Stimulated activated CD4-positive, alpha-beta T cell treated with anti-CD3 and anti-CD28 coated beads, Interleukin-15, amount 100 ng/mL, for 48 hours (primary cell): ENCODE measurements at regions not wholly inside any gene's neighbourhood (a gene's known extent, or its start where the extent isn't known, plus 50 kb on each side); places are given as distances from the start of the nearest gene placed in this dataset.
"Not testable (repeated sequence)": the region's sequence is repeated elsewhere in the genome, so short reads cannot be mapped to it uniquely, and the experiment has no call there.

Experiments used
- DNase-seq, 2 donors: peaks; one replicate each; pipeline ENCODE4 v3.0.0-alpha.2; 2020; ENCODE audit warnings: low read depth in 2 of 2

- no peak for DNase-seq
Observed at GRCh38 chr12:105455261-105455660, 124.8 kb downstream of the C12orf75 start.

DNA sequence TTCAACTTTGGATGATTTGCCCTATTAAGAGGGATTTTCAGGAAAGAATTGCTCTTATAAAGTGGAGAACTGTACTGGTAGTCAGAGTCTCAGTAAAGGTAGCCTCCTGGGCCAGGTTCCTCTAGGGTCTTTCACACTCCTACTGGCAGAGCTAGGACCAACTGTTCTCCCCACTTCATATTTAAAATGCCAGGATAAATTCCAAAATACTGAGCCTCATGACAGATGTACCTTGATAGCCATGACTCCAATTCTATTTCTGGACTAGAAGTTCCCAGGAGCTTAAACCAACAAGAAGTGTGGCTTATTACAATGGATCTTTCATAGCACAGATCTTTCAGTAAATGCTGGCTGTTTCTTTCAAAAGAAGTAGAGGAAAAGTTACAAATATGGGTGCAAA lies 126.5 kb downstream of the C12orf75 start:
- DNase-seq, result no peak

DNA sequence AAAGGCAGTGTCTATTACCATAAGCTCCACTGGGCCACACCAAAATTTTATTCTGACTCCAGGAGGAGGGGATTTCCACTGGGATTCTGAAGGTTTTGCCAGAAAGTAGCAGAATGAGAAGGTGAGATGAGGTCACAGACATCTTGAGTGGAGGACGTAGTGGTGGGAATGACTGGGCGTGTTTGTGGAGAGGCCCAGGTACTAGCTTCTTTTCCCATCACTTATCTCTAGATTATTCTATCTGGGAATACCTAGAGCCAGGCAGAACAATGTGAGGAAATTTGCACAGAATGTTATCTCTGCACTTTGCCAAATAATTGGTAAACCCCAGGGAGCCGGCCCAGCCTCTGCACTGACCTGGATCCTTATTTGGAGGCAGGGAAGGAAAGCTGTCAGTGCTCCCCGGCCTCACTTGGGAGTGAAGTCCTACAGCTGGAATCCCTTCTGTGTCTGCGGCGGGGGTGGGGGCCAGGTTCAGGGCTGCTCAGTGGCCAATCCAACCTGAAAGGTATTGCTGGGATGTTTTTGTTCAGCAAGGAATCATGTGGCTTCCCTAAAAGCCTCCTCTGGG lies 129.4 kb downstream of the C12orf75 start:
- no peak for DNase-seq

GRCh38 chr12:105461271-105461943 lies 130.9 kb downstream of the C12orf75 start:
- no peak for DNase-seq

- DNase-seq, result no peak
Observed at GRCh38 chr12:105461944-105462762, 131.7 kb downstream of the C12orf75 start.

GRCh38 chr12:105462831-105463230 lies 132.3 kb downstream of the C12orf75 start:
- no peak for DNase-seq

DNA sequence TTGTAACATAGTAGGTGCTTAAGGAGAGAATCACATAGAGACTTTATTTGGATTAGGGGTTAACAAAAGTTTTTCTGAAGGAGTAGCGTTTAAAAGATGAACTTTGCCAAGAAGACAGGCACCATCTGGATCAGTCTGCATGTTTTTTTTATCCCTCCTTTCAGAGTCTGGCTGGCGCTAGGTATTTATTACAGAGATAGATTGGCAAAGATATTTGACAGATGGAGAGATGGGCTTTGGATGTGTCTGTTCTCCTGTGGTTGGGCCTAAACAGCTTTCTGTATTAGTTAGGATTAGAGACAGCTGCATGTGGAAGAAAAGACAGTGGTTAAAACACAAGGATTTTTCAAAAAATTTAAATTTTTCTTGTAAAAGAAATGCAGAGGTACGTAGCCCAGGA lies 133.9 kb downstream of the C12orf75 start:
- DNase-seq, result no peak

- no peak for DNase-seq
Observed at GRCh38 chr12:105466231-105466900, 135.9 kb downstream of the C12orf75 start.

DNA sequence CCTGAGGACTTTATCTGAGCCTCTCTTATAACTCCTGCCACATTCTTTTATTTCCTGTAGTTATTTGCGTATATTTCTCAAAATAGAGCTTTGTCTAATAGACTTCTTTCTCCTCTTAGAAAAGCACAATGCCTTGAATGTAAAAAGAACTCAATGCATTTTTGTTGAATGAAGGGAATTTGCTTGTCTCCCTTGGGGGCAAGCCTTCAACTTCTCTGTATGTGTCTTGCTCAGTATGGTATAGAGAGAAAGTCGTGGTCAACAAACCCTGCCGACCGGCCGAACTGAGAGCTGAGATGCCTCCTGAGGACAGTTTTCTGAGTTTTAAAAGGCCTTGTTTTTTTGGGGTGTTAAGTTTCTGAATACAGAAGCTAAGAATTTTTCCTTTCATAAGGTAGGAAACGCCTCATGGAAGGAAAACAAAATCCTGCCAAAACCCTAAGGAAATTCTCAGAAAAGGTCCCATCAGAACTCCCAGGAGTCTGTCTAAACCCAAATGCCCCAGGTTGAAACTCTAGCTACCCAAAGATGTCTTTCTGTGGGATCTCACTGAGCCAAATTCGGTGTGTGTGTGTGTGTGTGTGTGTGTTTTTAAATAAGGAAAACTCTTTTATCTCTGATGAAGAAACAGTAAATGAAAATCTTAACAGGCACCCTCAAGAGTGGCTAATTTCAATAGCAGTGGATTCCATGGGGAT lies 136.6 kb downstream of the C12orf75 start:
- no peak for DNase-seq

DNA sequence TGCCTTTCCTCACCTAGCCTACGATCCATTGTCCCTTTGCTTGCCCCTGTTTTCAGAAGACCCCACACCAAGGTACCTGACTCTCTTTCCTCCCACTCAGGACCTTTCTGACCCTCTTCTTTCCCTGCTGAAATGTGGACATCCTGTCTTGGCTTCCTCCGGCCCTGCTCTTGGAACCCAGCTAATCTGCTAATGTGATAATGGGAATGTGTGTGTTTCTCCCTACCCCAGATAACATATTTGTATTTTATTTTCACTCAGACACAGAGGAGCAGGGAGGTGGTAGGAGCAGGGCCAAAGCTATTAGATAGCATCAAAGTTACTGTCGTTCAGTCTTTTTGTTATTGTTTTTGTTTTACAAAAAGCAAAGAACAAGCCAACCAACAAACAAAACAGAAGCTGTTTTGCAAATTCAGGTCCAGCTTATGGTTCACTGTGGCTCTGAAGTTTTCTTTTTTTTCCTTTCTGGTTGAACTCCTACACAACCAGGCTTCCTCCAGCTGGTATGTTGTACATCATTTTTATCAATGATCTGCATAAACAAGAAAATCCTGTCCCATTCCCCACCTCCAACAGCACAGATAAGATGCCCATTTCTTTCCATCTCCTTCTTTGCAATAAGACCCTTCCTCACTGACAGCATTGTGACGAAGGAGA lies 137.3 kb downstream of the C12orf75 start:
- no peak for DNase-seq

DNA sequence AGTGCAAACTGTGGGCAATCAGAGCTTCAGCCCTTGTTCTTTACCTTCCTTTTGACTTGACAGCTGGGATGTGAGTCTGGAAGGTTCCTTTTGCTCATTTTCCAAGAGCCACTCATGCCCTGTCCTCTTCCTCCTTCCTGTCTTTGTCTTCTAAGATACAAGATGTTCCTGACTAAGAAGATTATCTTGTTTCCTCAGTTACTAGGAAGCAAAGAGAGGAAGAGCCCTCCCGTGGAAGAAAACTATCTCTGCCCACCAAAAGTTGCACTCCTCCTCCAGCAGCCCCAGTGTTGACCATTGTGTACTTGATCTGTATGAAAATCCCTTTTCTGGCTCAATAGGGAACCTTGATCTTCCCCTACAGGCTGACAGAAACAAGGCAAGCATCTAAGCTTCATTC lies 138.0 kb downstream of the C12orf75 start:
- no peak for DNase-seq

DNA sequence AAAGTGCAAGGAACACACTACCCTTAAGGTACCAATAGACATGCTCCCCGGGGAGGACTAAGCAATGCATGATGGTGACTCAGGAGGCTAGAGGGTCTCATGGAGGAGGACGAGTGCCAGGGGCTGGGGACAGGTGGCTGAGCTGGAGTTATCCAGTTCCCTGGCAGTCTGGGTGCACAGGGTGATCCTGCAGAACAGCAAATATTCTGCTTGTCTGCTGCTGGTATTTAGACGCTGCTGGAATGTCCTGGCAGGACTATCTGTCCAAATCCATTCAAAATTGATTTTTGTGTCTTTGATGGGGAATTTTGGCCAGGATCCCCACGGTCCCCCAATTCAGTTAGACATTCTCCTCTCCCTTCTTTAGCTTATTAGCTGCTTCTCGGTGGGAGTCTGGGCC lies 138.7 kb downstream of the C12orf75 start:
- DNase-seq, result no peak

DNA sequence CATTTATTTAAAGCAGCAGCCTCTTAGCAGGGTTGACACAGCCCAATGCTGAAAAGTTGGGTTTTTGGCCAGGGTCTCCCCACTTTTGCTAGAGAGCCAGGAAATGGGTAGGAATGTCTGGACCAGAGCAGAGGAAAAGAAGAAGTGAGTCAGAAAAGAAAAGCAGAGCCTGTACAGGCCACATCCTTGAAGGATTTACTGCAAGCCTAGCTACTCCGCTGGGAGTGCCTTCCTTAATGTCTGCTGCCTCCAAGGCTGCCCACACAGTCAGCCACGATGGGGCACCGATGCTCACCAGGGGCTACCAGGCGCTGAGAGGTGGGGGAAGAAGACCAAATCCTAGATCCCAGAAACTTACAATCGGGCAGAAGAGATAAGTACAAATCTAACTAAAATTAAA lies 139.2 kb downstream of the C12orf75 start:
- no peak for DNase-seq

GRCh38 chr12:105470102-105470501 lies 139.6 kb downstream of the C12orf75 start:
- no peak for DNase-seq

DNA sequence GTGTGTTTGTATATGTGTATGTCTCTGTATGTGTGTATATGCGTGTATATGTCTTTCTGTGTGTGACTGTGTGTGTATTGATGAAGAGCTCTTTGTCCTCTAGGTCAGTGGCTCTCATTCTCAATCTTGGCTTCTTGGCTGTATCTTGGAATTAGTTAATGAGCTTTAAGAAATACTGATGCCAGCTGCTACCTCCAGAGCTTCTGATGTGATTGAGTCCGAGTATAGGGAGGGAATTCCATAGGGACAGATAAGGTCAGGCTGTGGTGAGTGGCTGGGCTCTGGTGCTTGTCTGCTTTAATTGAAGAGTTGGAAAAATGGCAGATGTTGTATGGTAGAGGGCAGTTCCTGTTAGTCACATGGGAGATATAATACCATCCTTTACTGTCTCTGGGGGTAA lies 140.1 kb downstream of the C12orf75 start:
- DNase-seq, result no peak

DNA sequence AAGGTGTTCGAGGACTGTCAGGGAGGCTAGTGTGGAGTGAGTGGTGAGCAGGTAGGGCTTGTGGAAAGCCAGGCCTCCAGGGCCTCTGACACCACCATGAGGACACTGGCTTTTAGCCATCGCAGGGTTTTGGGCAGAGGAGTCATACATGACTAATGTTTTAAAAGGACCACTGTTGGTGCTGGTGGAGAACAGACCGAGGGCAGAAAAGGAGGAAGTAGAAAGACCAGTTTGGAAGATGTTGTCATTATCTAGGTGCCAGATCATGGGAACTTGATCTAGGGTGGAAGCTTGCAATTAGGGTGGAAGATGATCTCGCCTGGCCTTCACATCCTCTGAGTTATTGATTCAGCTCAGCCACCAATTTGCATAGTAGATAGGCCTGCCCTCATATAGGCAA lies 144.2 kb downstream of the C12orf75 start:
- DNase-seq, result no peak

DNA sequence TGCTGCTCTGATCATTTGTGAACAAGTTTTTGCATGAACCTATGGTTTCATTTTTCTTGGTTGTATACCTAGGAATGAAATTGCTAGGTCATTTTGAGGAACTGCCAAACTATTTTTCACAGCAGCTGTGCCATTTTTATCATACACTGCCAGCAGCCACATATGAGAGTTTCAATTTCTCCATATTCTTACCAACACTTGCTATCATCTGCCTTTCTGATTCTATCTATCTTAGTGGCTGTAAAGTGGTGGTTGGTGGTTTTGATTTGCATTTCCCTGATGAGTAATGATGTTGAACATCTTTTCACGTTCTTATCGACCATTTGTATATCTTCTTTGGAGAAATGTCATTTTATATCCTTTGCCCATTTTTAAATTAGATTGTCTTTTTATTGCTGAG lies 146.1 kb downstream of the C12orf75 start:
- DNase-seq, result no peak

DNA sequence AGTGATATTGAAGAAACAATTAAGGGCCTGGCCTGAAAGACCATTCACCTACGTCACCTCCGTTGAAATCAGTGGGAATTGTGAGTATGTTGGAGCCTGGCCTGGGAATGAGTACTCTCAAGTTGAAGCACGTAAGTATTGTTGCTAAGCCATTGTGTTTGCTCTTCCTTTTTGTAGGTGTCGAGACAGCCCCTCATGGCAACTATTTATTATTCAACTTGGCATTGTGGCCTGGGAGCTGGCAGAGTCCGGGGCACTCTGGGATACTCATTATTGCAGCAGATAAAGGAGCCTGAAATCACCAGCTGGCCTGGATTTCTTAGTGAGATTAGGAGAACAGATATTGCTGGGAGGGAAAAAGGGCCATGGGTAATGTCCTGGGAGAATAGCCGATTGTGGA lies 147.4 kb downstream of the C12orf75 start:
- DNase-seq, result no peak

DNA sequence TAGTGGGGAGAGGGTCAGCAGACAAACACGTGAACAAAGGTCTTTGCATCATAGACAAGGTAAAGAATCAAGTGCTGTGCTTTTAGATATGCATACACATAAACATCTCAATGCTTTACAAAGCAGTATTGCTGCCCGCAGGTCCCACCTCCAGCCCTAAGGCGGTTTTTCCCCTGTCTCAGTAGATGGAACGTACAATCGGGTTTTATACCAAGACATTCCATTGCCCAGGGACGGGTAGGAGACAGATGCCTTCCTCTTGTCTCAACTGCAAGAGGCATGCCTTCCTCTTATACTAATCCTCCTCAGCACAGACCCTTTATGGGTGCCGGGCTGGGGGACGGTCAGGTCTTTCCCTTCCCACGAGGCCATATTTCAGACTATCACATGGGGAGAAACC lies 148.3 kb downstream of the C12orf75 start:
- DNase-seq, result not testable (repeated sequence)

- DNase-seq, result no peak
Observed at GRCh38 chr12:105479710-105480109, 149.2 kb downstream of the C12orf75 start.

DNA sequence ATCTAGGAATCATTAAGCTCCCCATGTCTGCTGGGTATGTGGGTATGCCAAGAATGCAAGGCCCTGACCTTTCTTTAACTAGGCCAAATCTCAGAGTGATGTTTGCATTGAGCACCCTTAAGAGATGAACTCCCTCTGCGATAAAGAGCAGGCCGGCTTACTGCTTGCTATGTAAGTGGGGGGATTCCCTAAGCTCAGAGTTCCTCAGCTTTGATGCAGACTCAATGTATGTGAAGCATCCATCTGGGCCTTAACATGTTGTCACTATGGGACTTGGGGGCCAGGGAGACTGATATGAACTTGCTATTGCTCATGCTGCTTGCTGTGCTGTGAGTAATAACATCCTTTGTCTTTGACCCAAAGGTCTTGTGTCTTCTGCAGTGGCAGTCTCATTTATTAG lies 149.7 kb downstream of the C12orf75 start:
- no peak for DNase-seq
